ENCODE measurements at regions not wholly inside any gene's neighbourhood (a gene's known extent, or its start where the extent isn't known, plus 50 kb on each side); places are given as distances from the start of the nearest gene placed in this dataset.

GRCh38 chr1:229028987-229029878 lies 241.7 kb upstream of the RAB4A start:
- no peak for DNase-seq (ENCODE audit: insufficient read length, low spot score)
- TF ChIP-seq POLR2AphosphoS5 (IDR thresholded peaks at IDR 0.05; ENCODE audit: low read depth, low read length) (no peak), TAF1 (IDR thresholded peaks at IDR 0.05; ENCODE audit: low read depth, low read length) (no peak), PAX5 (IDR thresholded peaks at IDR 0.05; ENCODE audit: insufficient read depth, low read length, severe bottlenecking) (no peak), SPI1 (IDR thresholded peaks at IDR 0.05; ENCODE audit: low read depth, low read length) (no peak), POU2F2 (IDR thresholded peaks at IDR 0.05; ENCODE audit: low read depth, low read length) (no peak), POLR2A (IDR thresholded peaks at IDR 0.05; ENCODE audit: low read depth, low read length) (no peak)
- FAIRE-seq = no peak

- TF ChIP-seq SPI1 (IDR thresholded peaks at IDR 0.05; ENCODE audit: low read depth, low read length) = no peak
- no peak for TF ChIP-seq TAF1 (IDR thresholded peaks at IDR 0.05; ENCODE audit: low read depth, low read length)
- TF ChIP-seq PAX5 (IDR thresholded peaks at IDR 0.05; ENCODE audit: insufficient read depth, low read length, severe bottlenecking) = no peak
- TF ChIP-seq POLR2AphosphoS5 (IDR thresholded peaks at IDR 0.05; ENCODE audit: low read depth, low read length) = no peak
- TF ChIP-seq POU2F2 (IDR thresholded peaks at IDR 0.05; ENCODE audit: low read depth, low read length) = no peak
- TF ChIP-seq POLR2A (IDR thresholded peaks at IDR 0.05; ENCODE audit: low read depth, low read length) = no peak
- DNase-seq (ENCODE audit: insufficient read length, low spot score) = no peak
- FAIRE-seq = no peak
These were observed 241.1 kb upstream of the RAB4A start for GRCh38 chr1:229029879-229030235.

GRCh38 chr1:229030630-229031029 lies 240.3 kb upstream of the RAB4A start:
- TF ChIP-seq POU2F2 (IDR thresholded peaks at IDR 0.05; ENCODE audit: low read depth, low read length) (no peak), POLR2AphosphoS5 (IDR thresholded peaks at IDR 0.05; ENCODE audit: low read depth, low read length) (no peak), SPI1 (IDR thresholded peaks at IDR 0.05; ENCODE audit: low read depth, low read length) (no peak), POLR2A (IDR thresholded peaks at IDR 0.05; ENCODE audit: low read depth, low read length) (no peak), TAF1 (IDR thresholded peaks at IDR 0.05; ENCODE audit: low read depth, low read length) (no peak), PAX5 (IDR thresholded peaks at IDR 0.05; ENCODE audit: insufficient read depth, low read length, severe bottlenecking) (no peak)
- DNase-seq (ENCODE audit: insufficient read length, low spot score) (no peak), FAIRE-seq (no peak)

GRCh38 chr1:229031061-229031460 lies 239.8 kb upstream of the RAB4A start:
- TF ChIP-seq TAF1 (IDR thresholded peaks at IDR 0.05; ENCODE audit: low read depth, low read length) = no peak
- TF ChIP-seq POLR2A (IDR thresholded peaks at IDR 0.05; ENCODE audit: low read depth, low read length) = no peak
- TF ChIP-seq PAX5 (IDR thresholded peaks at IDR 0.05; ENCODE audit: insufficient read depth, low read length, severe bottlenecking) = no peak
- no peak for TF ChIP-seq SPI1 (IDR thresholded peaks at IDR 0.05; ENCODE audit: low read depth, low read length)
- no peak for TF ChIP-seq POLR2AphosphoS5 (IDR thresholded peaks at IDR 0.05; ENCODE audit: low read depth, low read length)
- TF ChIP-seq POU2F2 (IDR thresholded peaks at IDR 0.05; ENCODE audit: low read depth, low read length) = no peak

GRCh38 chr1:229031481-229032341 lies 239.2 kb upstream of the RAB4A start:
- FAIRE-seq = no peak
- TF ChIP-seq POU2F2 (IDR thresholded peaks at IDR 0.05; ENCODE audit: low read depth, low read length) = no peak
- no peak for TF ChIP-seq PAX5 (IDR thresholded peaks at IDR 0.05; ENCODE audit: insufficient read depth, low read length, severe bottlenecking)
- no peak for TF ChIP-seq TAF1 (IDR thresholded peaks at IDR 0.05; ENCODE audit: low read depth, low read length)
- TF ChIP-seq POLR2A (IDR thresholded peaks at IDR 0.05; ENCODE audit: low read depth, low read length) = no peak
- no peak for TF ChIP-seq SPI1 (IDR thresholded peaks at IDR 0.05; ENCODE audit: low read depth, low read length)
- TF ChIP-seq POLR2AphosphoS5 (IDR thresholded peaks at IDR 0.05; ENCODE audit: low read depth, low read length) = no peak
- DNase-seq (ENCODE audit: insufficient read length, low spot score) = no peak

More at GRCh38 chr1:229031061-229031460, 239.8 kb upstream of the RAB4A start:
- FAIRE-seq (no peak), DNase-seq (ENCODE audit: insufficient read length, low spot score) (no peak)

GRCh38 chr1:229032375-229032774 lies 238.5 kb upstream of the RAB4A start:
- no peak for FAIRE-seq
- no peak for TF ChIP-seq SPI1 (IDR thresholded peaks at IDR 0.05; ENCODE audit: low read depth, low read length)
- TF ChIP-seq POLR2A (IDR thresholded peaks at IDR 0.05; ENCODE audit: low read depth, low read length) = no peak
- TF ChIP-seq PAX5 (IDR thresholded peaks at IDR 0.05; ENCODE audit: insufficient read depth, low read length, severe bottlenecking) = no peak
- TF ChIP-seq TAF1 (IDR thresholded peaks at IDR 0.05; ENCODE audit: low read depth, low read length) = no peak
- TF ChIP-seq POU2F2 (IDR thresholded peaks at IDR 0.05; ENCODE audit: low read depth, low read length) = no peak
- TF ChIP-seq POLR2AphosphoS5 (IDR thresholded peaks at IDR 0.05; ENCODE audit: low read depth, low read length) = no peak
- DNase-seq (ENCODE audit: insufficient read length, low spot score) = no peak

- TF ChIP-seq POU2F2 (IDR thresholded peaks at IDR 0.05; ENCODE audit: low read depth, low read length) (no peak), POLR2AphosphoS5 (IDR thresholded peaks at IDR 0.05; ENCODE audit: low read depth, low read length) (no peak), POLR2A (IDR thresholded peaks at IDR 0.05; ENCODE audit: low read depth, low read length) (no peak), TAF1 (IDR thresholded peaks at IDR 0.05; ENCODE audit: low read depth, low read length) (no peak), PAX5 (IDR thresholded peaks at IDR 0.05; ENCODE audit: insufficient read depth, low read length, severe bottlenecking) (no peak), SPI1 (IDR thresholded peaks at IDR 0.05; ENCODE audit: low read depth, low read length) (no peak)
- no peak for DNase-seq (ENCODE audit: insufficient read length, low spot score)
- FAIRE-seq = no peak
These were observed 237.4 kb upstream of the RAB4A start for GRCh38 chr1:229033480-229033879.

- DNase-seq (ENCODE audit: insufficient read length, low spot score) (no peak), FAIRE-seq (no peak)
- TF ChIP-seq TAF1 (IDR thresholded peaks at IDR 0.05; ENCODE audit: low read depth, low read length) = no peak
- no peak for TF ChIP-seq PAX5 (IDR thresholded peaks at IDR 0.05; ENCODE audit: insufficient read depth, low read length, severe bottlenecking)
- no peak for TF ChIP-seq POU2F2 (IDR thresholded peaks at IDR 0.05; ENCODE audit: low read depth, low read length)
- no peak for TF ChIP-seq POLR2A (IDR thresholded peaks at IDR 0.05; ENCODE audit: low read depth, low read length)
- TF ChIP-seq SPI1 (IDR thresholded peaks at IDR 0.05; ENCODE audit: low read depth, low read length) = no peak
- no peak for TF ChIP-seq POLR2AphosphoS5 (IDR thresholded peaks at IDR 0.05; ENCODE audit: low read depth, low read length)
These were observed 236.6 kb upstream of the RAB4A start for GRCh38 chr1:229034342-229034741.

All from GM12891 (cell line).